HL-60 (cell line): ENCODE measurements at regions not wholly inside any gene's neighbourhood (a gene's known extent, or its start where the extent isn't known, plus 50 kb on each side); places are given as distances from the start of the nearest gene placed in this dataset.

Source experiments
- DNase-seq, 2 experiments: peaks; one replicate each; pipeline ENCODE4 v3.0.0-alpha.2; 2010 to 2020; ENCODE audit warnings: low read depth in 1 of 2, low spot score in 1 of 2
- H3K27ac ChIP-seq: fragments of 250-450 bp; sonication (Bioruptor Pico); replicated peaks from 2 replicates; pipeline ENCODE4 v1.5.1; 2020; ENCODE audit warnings: mild to moderate bottlenecking, moderate library complexity
- H3K27me3 ChIP-seq: fragments of 250-450 bp; sonication (Bioruptor Pico); 2 replicates; pipeline ENCODE4 v1.5.1; 2021; ENCODE audit warnings: mild to moderate bottlenecking, moderate library complexity; ENCODE audit not compliant: insufficient read depth, poor library complexity, severe bottlenecking
- H3K4me3 ChIP-seq: replicated peaks from 2 replicates; pipeline ENCODE4 v1.5.1; 2011; ENCODE audit warnings: mild to moderate bottlenecking, control low read depth, low read length; ENCODE audit not compliant: insufficient read depth
- GABPA ChIP-seq: IDR thresholded peaks from 2 replicates; pipeline ENCODE4 v1.6.1; 2012; ENCODE audit warnings: low read depth
- POLR2AphosphoS5 ChIP-seq: IDR thresholded peaks from 2 replicates; pipeline ENCODE4 v1.6.1; 2012; ENCODE audit warnings: low read depth
- REST ChIP-seq: IDR thresholded peaks from 2 replicates; pipeline ENCODE4 v1.6.1; 2012; ENCODE audit warnings: low read depth; ENCODE audit not compliant: insufficient replicate concordance
- SPI1 ChIP-seq: IDR thresholded peaks from 2 replicates; pipeline ENCODE4 v1.6.1; 2012; ENCODE audit warnings: low read depth, mild to moderate bottlenecking, borderline replicate concordance
- TF ChIP-seq, protein P1 (sequence below): IDR thresholded peaks from one replicate; pipeline ENCODE4 v1.5.1; 2011; ENCODE audit warnings: low read length, control low read depth, inconsistent platforms; ENCODE audit not compliant: insufficient read depth

DNA sequence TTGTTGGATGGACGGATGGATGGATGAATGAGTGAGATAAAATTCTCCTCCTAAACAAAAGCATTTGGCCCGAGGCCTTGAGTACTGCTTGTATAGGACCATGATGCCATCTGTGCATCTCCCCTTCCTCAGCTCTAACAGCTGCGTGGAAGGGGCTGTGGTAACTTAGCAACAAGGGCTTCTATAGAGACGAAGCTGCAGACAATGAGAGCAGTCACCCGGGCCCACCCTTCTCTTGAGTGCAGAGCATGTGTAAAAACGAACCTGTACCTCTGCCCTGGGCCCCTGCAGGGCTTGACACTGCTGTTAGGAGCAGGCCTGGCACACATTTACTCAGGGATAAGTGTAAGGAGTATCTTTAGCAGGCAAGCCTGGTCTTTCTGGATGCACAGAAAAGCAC is 391.5 kb downstream of the CADM1 start:
- H3K27me3 ChIP-seq = no peaks in the 10 kb centered on the region
- no peak overlapping the region for H3K4me3 ChIP-seq
- H3K27ac ChIP-seq = no peak overlapping the region
- no peak for DNase-seq
- TF ChIP-seq GABPA (no peak), POLR2AphosphoS5 (no peak), REST (no peak), SPI1 (no peak)
- TF ChIP-seq, protein P1, sequence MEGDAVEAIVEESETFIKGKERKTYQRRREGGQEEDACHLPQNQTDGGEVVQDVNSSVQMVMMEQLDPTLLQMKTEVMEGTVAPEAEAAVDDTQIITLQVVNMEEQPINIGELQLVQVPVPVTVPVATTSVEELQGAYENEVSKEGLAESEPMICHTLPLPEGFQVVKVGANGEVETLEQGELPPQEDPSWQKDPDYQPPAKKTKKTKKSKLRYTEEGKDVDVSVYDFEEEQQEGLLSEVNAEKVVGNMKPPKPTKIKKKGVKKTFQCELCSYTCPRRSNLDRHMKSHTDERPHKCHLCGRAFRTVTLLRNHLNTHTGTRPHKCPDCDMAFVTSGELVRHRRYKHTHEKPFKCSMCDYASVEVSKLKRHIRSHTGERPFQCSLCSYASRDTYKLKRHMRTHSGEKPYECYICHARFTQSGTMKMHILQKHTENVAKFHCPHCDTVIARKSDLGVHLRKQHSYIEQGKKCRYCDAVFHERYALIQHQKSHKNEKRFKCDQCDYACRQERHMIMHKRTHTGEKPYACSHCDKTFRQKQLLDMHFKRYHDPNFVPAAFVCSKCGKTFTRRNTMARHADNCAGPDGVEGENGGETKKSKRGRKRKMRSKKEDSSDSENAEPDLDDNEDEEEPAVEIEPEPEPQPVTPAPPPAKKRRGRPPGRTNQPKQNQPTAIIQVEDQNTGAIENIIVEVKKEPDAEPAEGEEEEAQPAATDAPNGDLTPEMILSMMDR = no peak

GRCh38 chr11:115117956-115118493 is 386.2 kb downstream of the CADM1 start:
- no peaks in the 10 kb centered on the region for H3K27me3 ChIP-seq
- TF ChIP-seq, protein P1 = no peak
- TF ChIP-seq POLR2AphosphoS5 (no peak), GABPA (no peak), SPI1 (no peak), REST (no peak)
- H3K4me3 ChIP-seq = no peak overlapping the region
- DNase-seq = no peak
- no peak overlapping the region for H3K27ac ChIP-seq

DNA sequence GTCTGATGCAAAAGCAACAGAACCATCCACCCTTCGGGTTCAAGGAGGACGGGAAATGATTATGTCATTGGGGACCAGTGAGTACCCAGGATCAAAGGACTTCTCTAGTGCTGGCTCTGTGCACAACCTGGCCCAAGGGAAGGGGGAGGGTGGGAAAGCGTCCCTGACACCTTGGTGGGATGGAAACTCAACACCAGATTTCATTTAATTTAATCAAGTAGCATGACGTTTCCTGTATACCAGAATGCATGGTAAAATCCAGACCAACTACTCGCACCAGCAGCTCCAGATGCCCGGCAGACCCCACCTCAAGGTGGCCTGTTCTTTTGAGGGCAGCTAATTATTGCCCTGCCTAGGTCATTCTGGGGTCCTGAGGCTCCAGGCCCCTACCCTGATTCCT is 385.1 kb downstream of the CADM1 start:
- DNase-seq = no peak
- no peak overlapping the region for H3K4me3 ChIP-seq
- TF ChIP-seq GABPA (no peak), POLR2AphosphoS5 (no peak), SPI1 (no peak), REST (no peak)
- TF ChIP-seq, protein P1 = no peak
- no peaks in the 10 kb centered on the region for H3K27me3 ChIP-seq
- H3K27ac ChIP-seq = no peak overlapping the region
